HG03558 (cell line): ENCODE measurements at regions not wholly inside any gene's neighbourhood (a gene's known extent, or its start where the extent isn't known, plus 50 kb on each side); places are given as distances from the start of the nearest gene placed in this dataset.

Experiments
- ATAC-seq: cut with Tn5 transposase; IDR thresholded peaks from one replicate; pipeline ENCODE4 v1.9.1; 2021; ENCODE audit warnings: moderate number of reproducible peaks; ENCODE audit not compliant: unreplicated experiment; ENCODE audit errors: extremely low read depth

GRCh38 chr2:3958969-3959368 lies 255.6 kb downstream of the DCDC2C start:
- ATAC-seq = no peak

- ATAC-seq = no peak
Observed at GRCh38 chr2:3959372-3959771, 256.0 kb downstream of the DCDC2C start.

GRCh38 chr2:3960106-3960505 lies 256.7 kb downstream of the DCDC2C start:
- ATAC-seq = no peak

DNA sequence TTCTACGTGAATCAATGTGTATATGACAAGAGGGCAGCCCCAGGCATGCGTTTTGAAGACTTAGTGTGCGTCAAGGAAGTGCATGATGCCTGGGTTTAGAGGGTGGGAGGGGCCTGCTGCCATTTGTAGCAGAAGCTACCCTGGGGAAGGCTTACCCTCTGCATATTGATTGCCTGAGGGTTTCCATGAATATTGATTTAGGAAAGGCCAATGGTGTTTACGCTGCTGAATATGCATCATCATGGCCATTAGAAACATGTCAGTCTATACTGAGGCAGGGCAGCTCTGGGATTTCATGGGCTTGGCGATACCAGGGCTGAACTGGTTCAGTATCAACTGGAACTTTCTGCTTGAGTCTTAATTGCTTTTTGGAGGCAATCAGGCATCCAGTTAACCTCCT lies 259.3 kb downstream of the DCDC2C start:
- no peak for ATAC-seq

DNA sequence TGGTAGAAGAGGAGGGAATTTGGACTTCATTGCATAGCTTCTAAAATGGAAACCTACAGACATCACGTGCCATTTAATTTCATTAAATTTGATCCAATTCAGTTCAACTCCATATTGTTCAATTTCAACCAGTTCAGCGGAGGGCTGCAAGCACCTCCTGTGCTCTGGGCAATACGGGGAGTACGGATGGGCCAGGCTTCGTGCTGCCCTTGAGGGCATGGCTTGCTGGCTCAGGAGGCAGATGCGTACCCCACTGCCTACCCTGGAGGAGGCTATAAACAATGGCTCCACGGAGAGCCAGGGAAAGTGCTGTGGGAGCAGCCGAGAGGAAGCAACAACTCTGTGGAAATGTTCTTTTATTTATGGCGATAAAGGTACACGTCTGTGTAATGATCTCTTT lies 261.8 kb downstream of the DCDC2C start:
- ATAC-seq = no peak

- no peak for ATAC-seq
Observed at GRCh38 chr2:3965953-3966352, 262.6 kb downstream of the DCDC2C start.

DNA sequence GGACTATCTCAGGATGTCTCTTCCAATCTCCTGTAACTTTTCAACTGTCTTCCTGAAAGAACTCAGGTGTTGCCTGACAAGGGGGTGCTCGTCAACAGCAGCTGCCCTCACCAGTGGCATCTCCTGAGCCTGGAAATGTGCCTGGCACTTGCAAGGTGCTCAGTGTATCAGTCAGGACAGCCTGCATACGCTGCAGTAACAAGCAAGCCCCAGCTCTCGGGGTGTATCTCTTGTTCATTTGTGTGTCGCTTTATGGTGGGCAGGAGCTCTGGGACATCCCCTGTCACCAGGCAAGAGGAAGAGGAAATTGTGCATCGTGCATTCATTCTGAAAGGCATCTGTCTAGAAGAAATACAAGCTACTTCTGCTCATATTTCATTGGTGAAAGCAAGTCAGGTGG lies 263.1 kb downstream of the DCDC2C start:
- ATAC-seq = no peak

- no peak for ATAC-seq
Observed at GRCh38 chr2:3968736-3969135, 265.4 kb downstream of the DCDC2C start.

DNA sequence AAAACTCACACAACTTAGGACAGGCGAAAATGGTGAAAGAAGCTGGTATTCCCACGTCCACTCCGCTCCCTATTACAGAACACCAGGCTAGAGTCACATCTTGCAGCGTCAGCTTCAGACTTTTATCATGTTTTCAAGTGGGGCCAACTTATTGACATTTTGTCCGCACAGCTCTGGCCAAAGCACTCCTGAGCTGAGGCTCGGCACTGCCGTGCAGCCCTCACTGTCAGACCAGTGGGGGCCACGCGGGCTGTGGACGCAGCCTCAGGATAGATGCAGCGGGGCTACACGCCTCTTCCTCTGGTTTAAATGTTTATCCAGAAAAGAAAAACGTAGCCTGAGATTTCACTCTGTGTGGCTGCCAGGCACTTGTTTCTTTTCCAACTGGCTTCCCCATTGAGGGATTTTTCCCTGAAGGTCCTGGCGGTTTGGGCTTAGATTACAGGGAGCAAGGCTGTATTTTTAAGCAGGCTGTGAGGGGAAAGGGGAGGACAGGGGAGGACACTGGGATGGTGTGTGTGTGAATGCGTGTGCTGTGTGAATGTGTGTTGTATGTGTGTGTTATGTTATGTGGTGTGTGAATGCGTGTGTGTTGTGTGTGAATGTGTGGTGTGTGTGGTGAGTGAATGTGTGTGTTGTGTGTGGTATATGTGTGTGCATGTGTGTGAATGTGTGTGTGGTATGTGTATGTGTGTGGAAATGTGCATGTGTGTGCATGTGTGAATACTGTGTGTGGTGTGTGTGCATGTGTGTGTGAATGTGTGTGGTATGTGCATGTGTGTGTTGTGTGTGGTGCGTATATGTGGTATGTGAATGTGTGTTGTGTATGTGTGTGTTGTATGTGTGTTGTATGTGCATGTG lies 267.6 kb downstream of the DCDC2C start:
- no peak for ATAC-seq

GRCh38 chr2:3971652-3972192 lies 268.3 kb downstream of the DCDC2C start:
- ATAC-seq = no peak

- no peak for ATAC-seq
Observed at GRCh38 chr2:3972377-3972776, 269.0 kb downstream of the DCDC2C start.

- ATAC-seq = no peak
Observed at GRCh38 chr2:3974765-3975164, 271.4 kb downstream of the DCDC2C start.

GRCh38 chr2:3981446-3981987 lies 278.1 kb downstream of the DCDC2C start:
- ATAC-seq = no peak

DNA sequence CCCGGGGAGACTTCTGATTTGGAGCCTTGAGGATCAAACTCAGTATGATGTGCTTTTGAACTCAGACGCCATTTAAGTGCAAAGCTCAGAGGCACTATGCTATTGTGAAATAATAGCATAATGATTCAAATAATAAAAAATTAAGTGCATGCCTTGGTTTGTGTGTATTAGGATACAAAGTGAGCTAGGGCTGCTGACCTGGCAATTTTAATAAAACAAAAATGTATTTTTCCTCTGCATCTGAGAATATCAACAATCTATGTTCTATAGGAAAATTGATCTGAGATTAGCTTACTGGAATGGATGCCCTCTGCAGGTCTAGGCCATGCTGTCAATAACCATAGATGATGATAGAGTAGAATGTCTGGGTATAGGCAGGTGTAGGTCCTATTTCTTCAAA lies 278.8 kb downstream of the DCDC2C start:
- ATAC-seq = no peak

- ATAC-seq = no peak
Observed at GRCh38 chr2:3986063-3986462, 282.7 kb downstream of the DCDC2C start.

DNA sequence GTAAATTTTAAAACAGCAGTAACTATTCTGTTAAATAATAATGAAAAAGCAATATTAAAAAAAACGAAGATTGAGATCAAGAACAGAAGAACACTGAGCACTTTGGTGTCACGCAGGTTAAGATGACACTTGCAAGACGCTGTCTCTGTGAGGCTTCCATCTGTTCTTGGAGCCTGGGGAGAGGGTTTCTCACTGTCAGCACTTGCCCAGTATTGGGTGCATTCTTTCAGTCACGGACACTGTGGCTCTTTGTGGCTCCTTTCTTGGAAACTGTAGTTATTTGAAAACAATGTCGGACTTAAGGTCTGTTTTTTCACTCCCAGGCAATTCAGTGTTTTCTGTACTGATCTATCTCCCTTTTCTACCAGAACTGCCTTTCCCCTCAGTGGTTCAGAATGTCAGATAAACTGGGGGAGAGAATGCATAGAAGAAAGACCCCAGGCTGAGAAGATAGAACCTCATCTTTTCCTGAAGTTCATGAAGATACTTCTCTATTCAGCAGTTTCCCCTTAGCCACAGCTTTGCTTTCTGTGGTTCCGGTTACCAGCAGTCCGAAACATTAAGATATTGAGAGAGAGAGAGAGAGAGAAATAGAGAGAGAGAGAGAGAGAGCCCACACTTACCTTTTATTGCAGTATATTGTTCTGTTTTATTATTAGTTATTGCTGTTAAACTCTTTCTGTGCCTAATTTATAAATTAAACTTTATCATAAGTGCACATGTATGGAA lies 283.3 kb downstream of the DCDC2C start:
- ATAC-seq = no peak

- no peak for ATAC-seq
Observed at GRCh38 chr2:4002841-4003403, 299.5 kb downstream of the DCDC2C start.

DNA sequence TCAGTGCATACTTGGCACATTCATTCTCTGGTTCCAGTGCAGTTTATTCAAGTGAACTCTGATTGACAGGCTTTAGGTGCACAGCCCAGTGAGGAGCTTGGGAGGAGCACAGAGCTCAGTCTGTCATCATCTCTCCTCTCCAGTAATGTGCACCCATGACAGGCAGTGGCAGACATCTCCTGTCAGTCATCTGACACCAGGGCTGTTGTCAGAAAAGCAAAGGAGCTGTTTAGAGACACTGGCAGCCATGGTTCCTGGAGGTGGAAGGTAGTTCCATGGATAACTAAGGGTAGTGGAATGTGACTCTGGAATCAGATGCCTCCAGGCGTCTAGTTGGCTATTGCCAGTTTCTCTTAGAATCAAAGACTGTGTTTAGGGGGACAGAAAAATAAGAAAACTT lies 308.8 kb downstream of the DCDC2C start:
- no peak for ATAC-seq

DNA sequence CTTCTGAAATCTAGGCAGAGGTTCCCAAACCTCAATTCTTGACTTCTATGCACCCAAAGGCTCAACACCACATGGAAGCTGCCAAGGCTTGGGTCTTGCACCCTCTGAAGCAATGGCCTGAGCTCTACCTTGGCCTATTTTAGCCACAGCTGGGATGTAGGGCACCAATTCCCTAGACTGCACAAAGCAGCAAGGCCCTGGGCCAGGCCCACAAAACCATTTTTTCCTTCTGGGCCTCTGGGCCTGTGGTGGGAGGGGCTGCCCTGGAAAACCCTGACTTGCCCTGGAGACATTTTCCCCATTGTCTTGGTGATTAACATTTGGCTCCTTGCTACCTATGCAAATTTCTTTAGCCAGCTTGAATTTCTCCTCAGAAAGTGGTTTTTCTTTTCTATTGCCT lies 315.2 kb downstream of the DCDC2C start:
- no peak for ATAC-seq

- no peak for ATAC-seq
Observed at GRCh38 chr2:4020153-4020552, 316.8 kb downstream of the DCDC2C start.

DNA sequence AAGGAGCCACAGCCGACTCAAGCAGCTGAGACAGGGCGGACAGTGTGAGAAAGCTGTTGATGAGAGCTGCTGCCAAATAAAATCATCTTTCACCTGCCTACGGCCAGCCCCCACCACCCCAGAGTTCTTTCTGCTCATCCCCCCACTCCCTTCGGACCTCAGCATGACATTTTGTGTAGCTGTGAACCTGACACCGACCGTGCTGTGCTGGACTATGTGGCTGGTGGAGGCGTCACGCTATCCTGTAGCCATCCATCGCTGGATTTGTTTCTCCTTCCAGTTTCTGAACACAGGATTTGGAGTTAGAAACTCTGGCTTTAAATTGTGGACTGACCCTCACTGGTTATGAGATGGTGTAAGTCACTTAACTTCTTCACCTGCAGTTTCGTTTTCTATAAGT lies 317.3 kb downstream of the DCDC2C start:
- ATAC-seq = no peak
